GM12892 (cell line): ENCODE measurements at regions not wholly inside any gene's neighbourhood (a gene's known extent, or its start where the extent isn't known, plus 50 kb on each side); places are given as distances from the start of the nearest gene placed in this dataset.

ENCODE experiments used
- DNase-seq: peaks from one replicate; pipeline ENCODE4 v3.0.0; 2011; ENCODE audit not compliant: insufficient read length
- FAIRE-seq: peaks from 2 replicates; lab custom pipeline; 2011; peaks lifted over from hg19 to GRCh38; lab: Jason Lieb, UNC
- POLR2A ChIP-seq: IDR thresholded peaks from 2 replicates; pipeline ENCODE4 v1.6.1; 2011; ENCODE audit warnings: low read depth, low read length, control low read depth
- POLR2AphosphoS5 ChIP-seq: IDR thresholded peaks from 2 replicates; pipeline ENCODE4 v1.6.1; 2011; ENCODE audit warnings: low read depth, low read length, control low read depth
- TAF1 ChIP-seq: IDR thresholded peaks from 2 replicates; pipeline ENCODE4 v1.6.1; 2011; ENCODE audit warnings: low read depth, mild to moderate bottlenecking, control low read depth, low read length, borderline replicate concordance

GRCh38 chr11:131290185-131290584 is 80.2 kb upstream of the NTM start:
- DNase-seq (no peak), FAIRE-seq (no peak)
- TF ChIP-seq POLR2AphosphoS5 (no peak), POLR2A (no peak), TAF1 (no peak)

GRCh38 chr11:131295986-131296385 is 74.4 kb upstream of the NTM start:
- TF ChIP-seq POLR2AphosphoS5 (no peak), TAF1 (no peak), POLR2A (no peak)
- DNase-seq (no peak), FAIRE-seq (no peak)

- DNase-seq: no peak
- TF ChIP-seq TAF1 (no peak), POLR2A (no peak), POLR2AphosphoS5 (no peak)
- FAIRE-seq: no peak
These were observed 73.0 kb upstream of the NTM start for GRCh38 chr11:131297441-131297840.

GRCh38 chr11:131299598-131300438 is 70.6 kb upstream of the NTM start:
- no peak for TF ChIP-seq TAF1
- no peak for TF ChIP-seq POLR2AphosphoS5
- TF ChIP-seq POLR2A: no peak
- no peak for FAIRE-seq
- no peak for DNase-seq

- DNase-seq (no peak), FAIRE-seq (no peak)
- TF ChIP-seq POLR2AphosphoS5: no peak
- TF ChIP-seq TAF1: no peak
- TF ChIP-seq POLR2A: no peak
These were observed 70.0 kb upstream of the NTM start for GRCh38 chr11:131300439-131300717.

GRCh38 chr11:131301306-131301705 is 69.1 kb upstream of the NTM start:
- no peak for FAIRE-seq
- TF ChIP-seq POLR2A (no peak), TAF1 (no peak), POLR2AphosphoS5 (no peak)
- no peak for DNase-seq

GRCh38 chr11:131302836-131303235 is 67.6 kb upstream of the NTM start:
- FAIRE-seq (no peak), DNase-seq (no peak)
- TF ChIP-seq POLR2A: no peak
- TF ChIP-seq TAF1: no peak
- TF ChIP-seq POLR2AphosphoS5: no peak

GRCh38 chr11:131303611-131304119 is 66.8 kb upstream of the NTM start:
- DNase-seq (no peak), FAIRE-seq (no peak)
- no peak for TF ChIP-seq POLR2A
- TF ChIP-seq POLR2AphosphoS5: no peak
- TF ChIP-seq TAF1: no peak

- DNase-seq (no peak), FAIRE-seq (no peak)
- TF ChIP-seq POLR2A (no peak), POLR2AphosphoS5 (no peak), TAF1 (no peak)
These were observed 65.4 kb upstream of the NTM start for GRCh38 chr11:131305005-131305404.

- TF ChIP-seq TAF1 (no peak), POLR2A (no peak), POLR2AphosphoS5 (no peak)
- DNase-seq (no peak), FAIRE-seq (no peak)
These were observed 62.9 kb upstream of the NTM start for GRCh38 chr11:131307506-131307905.

GRCh38 chr11:131309776-131310175 is 60.6 kb upstream of the NTM start:
- no peak for FAIRE-seq
- no peak for TF ChIP-seq POLR2A
- TF ChIP-seq POLR2AphosphoS5: no peak
- TF ChIP-seq TAF1: no peak
- no peak for DNase-seq

GRCh38 chr11:131311776-131312514 is 58.5 kb upstream of the NTM start:
- TF ChIP-seq TAF1 (no peak), POLR2A (no peak), POLR2AphosphoS5 (no peak)
- FAIRE-seq (no peak), DNase-seq (no peak)
